GM21723 (cell line): ENCODE measurements at regions not wholly inside any gene's neighbourhood (a gene's known extent, or its start where the extent isn't known, plus 50 kb on each side); places are given as distances from the start of the nearest gene placed in this dataset.
"Not testable (repeated sequence)": the region's sequence is repeated elsewhere in the genome, so short reads cannot be mapped to it uniquely, and the experiment has no call there.

Experiments
- ATAC-seq: cut with Tn5 transposase; IDR thresholded peaks from one replicate; pipeline ENCODE4 v1.9.1; 2021; ENCODE audit warnings: mild to moderate bottlenecking, moderate library complexity; ENCODE audit not compliant: unreplicated experiment

DNA sequence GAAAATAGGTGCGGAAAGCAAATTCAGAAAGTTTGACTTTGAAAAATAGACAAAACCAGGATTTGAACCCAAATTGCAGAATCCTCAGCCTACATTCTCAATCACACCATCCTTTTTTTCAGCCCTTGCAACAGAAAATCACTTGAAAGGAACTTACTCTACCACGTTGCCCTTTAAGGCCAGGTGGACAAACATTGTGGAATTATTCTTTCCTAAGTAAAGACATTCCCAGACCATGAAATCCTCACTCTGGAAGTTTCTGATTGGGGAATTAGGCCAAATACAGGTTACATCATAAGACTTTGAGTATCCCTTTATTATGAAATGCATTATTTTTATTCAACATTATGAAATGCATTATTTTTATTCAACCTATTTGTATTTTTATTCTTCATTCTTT, 259.4 kb downstream of the RAD51AP2 start:
- no peak for ATAC-seq

GRCh38 chr2:17257189-17257909, 260.9 kb downstream of the RAD51AP2 start:
- no peak for ATAC-seq

DNA sequence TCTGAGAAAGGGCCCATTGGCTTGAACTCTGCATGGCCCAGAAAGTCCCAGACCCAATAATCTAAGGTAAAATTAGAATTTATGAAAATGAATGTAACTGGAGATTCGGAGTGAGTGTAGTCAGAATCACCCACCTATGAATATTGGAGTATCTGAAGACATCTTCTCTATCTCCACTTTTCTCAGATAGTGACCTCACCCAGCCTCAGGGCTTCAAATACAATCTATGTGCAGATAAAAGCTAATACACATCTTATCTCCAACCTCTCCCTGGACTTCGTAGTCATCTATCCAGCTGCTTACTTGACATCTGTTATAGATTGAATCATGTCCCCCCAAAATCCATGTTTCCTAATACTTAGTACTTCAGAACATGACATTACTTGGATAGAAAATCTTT, 263.2 kb downstream of the RAD51AP2 start:
- ATAC-seq = no peak

DNA sequence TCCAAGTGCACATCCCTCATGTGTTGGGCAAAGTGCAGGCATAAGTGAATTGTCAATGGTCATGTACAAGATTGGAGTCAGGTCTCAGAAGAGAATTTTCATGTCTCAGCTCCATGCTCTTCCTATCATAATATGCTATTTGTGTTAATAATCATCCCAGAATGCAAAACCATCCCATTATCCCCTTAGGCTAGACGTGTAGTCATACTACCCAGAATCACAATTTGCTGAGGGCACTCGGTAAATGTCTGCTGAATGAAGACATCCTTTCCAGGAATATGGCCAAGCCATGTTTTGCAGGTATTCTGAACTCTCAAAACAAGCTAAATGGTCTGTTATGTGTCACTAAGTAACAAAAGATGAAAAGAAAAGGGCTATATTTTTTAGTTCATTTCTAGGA, 263.8 kb downstream of the RAD51AP2 start:
- ATAC-seq = no peak

GRCh38 chr2:17252258-17252657, 266.0 kb downstream of the RAD51AP2 start:
- no peak for ATAC-seq

GRCh38 chr2:17251171-17251570, 267.1 kb downstream of the RAD51AP2 start:
- no peak for ATAC-seq

DNA sequence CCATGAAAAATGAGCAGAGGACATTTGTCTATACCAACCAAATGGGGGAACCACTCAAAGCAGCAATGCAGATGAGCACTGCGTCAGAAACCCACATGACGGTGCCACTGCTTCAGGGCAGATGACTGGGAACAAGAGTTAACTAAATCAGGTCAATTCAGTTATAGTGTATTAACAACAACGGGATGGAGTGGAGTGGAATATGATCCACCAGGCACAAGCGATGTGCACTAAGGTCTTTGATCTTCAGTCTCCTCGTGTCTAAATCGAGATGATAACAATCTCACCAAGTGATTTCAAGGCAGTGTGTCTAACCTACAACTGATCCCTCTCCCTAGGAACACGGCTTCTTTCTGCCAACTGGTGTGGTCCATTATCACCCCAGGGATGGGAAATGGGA, 269.0 kb downstream of the RAD51AP2 start:
- no peak for ATAC-seq

GRCh38 chr2:17245906-17246305, 272.3 kb downstream of the RAD51AP2 start:
- ATAC-seq = no peak

DNA sequence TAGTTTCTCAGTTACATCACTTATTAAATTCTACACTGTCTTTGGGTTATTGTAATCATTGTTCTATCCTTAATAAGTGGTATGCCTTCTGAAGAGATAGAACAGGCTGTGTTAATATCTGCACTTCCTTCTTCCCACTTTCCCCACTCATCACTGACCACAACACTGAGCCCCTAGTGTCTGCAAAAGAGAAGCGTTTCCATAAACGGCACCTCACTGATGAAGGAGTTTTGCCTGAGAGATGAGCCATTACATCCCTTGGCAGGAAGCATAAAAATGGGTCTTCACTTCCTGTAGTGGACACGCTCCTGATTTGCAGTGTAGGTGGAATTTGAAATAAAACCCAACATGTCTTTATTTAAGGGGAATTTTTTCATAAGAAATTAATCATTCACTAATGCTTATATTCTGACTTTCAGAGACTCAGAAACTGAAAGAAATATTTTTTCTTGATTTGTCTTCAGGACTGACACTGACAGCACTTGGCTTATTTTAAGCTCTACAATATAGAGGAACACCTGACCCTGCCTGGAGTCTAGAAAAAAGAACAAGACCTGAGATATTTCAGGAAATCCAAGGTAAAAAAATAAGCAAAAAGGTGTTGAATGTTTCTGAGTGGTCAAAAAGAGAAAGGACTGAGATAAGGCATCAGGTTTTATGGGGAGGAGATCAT, 275.3 kb downstream of the RAD51AP2 start:
- no peak for ATAC-seq

DNA sequence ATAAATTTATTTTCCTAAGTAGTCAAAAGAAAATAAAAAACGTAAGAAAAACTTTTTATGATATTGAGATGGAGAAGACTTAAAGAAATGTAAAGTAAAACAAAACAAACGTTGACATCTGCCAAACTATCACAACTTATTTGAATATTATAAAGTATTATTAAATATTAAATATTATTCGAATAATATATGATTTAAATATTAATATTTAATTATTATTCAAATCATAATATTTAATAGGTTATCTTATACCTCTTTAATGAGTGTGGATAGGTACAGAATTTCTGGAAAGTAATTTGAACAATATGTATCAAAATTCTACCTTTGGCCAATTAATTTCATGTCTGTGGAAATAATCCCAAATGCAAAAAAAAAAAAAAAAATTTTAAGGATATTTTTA, 278.7 kb downstream of the RAD51AP2 start:
- no peak for ATAC-seq

- ATAC-seq = no peak
These were observed 283.1 kb downstream of the RAD51AP2 start for GRCh38 chr2:17235167-17235566.

GRCh38 chr2:17232776-17233556, 285.3 kb downstream of the RAD51AP2 start:
- ATAC-seq = no peak

- no peak for ATAC-seq
These were observed 286.8 kb downstream of the RAD51AP2 start for GRCh38 chr2:17231394-17231965.

DNA sequence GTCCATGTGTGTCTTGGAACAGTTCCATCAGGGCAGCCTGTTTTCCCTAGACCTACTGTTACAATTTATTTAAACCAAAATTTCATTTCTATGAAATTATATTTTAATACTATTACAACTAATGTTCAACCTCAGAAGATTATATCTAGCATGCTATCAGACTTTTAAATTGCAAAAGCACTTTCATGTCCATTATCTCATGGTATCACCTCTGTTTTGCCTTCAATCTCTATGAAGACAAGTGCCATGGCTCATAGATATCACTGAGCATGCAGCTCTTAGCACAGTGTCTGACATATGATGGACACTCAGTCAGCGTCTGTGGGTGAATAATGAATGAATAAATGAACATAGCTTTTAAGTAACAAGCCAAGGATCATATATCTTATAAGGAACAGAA, 288.8 kb downstream of the RAD51AP2 start:
- no peak for ATAC-seq

- ATAC-seq = no peak
These were observed 289.8 kb downstream of the RAD51AP2 start for GRCh38 chr2:17228461-17228860.

DNA sequence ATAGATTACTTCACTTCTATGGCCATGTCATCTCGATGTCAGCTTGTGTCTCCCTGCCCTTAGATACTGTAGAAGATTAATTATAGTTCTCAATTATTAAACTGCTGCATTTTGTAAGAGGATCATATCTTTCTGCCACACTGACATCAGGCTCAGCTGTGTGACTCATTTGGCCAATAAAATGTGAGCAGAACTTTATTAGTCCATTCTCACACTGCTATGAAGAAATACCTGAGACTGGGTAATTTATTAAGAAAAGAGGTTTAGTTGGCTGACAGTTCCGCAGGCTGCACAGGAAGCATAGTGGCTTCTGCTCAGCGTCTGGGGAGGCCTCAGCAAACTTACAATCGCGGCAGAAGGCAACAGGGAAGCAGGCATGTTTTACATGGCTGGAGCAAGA, 290.4 kb downstream of the RAD51AP2 start:
- ATAC-seq = no peak

DNA sequence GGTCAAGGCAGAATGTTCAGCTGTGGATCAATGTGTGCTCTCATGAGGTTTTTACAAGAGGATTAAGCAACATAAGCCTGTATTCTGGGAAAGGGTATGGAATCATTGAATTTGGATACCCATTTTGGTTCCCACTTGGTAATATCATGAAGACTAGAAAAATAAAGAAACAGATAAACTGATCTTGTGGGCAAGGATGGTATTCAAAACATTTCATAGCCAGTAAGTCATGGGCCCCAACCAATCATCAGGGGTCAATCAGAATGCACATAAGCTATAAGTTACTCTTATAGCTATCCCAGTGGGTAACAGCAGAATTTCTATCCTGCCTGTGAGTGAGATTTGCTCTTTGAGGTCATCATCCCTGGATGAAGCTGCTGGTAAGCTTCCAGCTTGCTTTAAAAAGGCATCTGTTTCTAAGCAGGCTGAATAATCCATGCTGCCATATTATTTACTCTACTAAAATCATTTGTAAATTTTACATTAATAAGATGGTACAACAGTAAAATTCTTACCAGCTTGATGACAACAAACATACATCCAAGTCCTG, 291.2 kb downstream of the RAD51AP2 start:
- no peak for ATAC-seq

GRCh38 chr2:17223211-17223610, 295.0 kb downstream of the RAD51AP2 start:
- no peak for ATAC-seq

GRCh38 chr2:17208511-17208910, 309.7 kb downstream of the RAD51AP2 start:
- no peak for ATAC-seq

DNA sequence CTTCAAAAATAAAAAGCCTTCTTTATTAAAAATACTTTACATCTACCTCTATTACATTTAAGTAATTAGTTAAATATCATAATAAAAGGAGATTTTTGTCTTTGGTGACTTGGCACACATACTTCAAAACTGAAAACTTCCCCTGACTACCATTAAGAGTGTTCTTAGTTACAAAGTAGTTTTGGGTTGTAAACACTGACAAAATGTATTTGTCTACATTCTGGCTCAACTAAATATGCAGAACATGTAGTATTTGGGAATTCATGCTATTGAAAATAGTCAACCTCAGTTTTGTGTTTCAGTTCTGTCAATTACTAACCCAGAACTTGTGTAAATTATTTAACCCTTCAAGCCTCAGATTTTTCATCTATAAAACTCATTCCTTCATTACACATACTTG, 311.5 kb downstream of the RAD51AP2 start:
- no peak for ATAC-seq

DNA sequence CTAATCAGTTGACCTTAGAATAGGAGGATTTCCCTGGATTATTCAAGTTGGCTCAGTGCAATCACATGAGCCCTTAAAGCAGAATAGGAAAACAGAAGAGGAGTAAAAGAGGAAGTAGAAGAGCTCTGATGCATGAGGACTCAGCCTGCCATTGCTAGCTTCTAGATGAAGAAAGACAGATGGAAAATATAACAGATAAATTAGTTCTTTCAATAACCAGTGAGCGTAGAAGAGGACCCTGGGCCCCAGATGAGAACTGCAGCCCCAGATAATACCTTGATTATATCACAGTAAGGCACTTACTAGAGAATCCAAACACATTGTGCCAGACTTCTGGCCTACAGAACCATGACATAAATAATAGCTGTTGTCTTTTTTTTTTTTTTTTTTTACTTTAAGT, 314.0 kb downstream of the RAD51AP2 start:
- ATAC-seq = not testable (repeated sequence)
